ENCODE measurements at regions not wholly inside any gene's neighbourhood (a gene's known extent, or its start where the extent isn't known, plus 50 kb on each side); places are given as distances from the start of the nearest gene placed in this dataset.

GRCh38 chr20:52402514-52402913 is 210.9 kb upstream of the ZFP64 start:
- Histone ChIP-seq H3K18ac (ENCODE audit: extremely low read depth, low read length) (no peak overlapping the region), H4K5ac (ENCODE audit: insufficient read length, low read depth, low read length) (no peak overlapping the region), H2BK20ac (ENCODE audit: low read length) (no peak overlapping the region), H3K27me3 (replicated peaks in 1 of 4; ENCODE audit: control insufficient read depth in 3 of 4, extremely low read depth in 1 of 4, insufficient read depth in 3 of 4, low read length in 3 of 4) (no peaks in the 10 kb centered on the region), H3K4me1 (replicated peaks in 1 of 4; ENCODE audit: control insufficient read depth in 3 of 4, insufficient read depth in 4 of 4, low read length in 3 of 4) (no peaks in the 10 kb centered on the region), H2BK5ac (ENCODE audit: low read depth, low read length) (no peak overlapping the region), H2BK120ac (replicated peaks; ENCODE audit: low read depth, low read length) (no peak overlapping the region), H2BK15ac (ENCODE audit: low read length) (no peak overlapping the region), H4K20me1 (replicated peaks in 1 of 2; ENCODE audit: control insufficient read depth in 1 of 2, insufficient read depth in 2 of 2, low read length in 2 of 2) (no peaks in the 10 kb centered on the region), H3K79me2 (ENCODE audit: control insufficient read depth in 1 of 2, insufficient read depth in 2 of 2, low read length in 2 of 2) (no peaks in the 10 kb centered on the region), H3K4me3 (ENCODE audit: extremely low read depth in 1 of 4, insufficient read depth in 2 of 4, low read depth in 3 of 4, low read length in 4 of 4) (no peak overlapping the region), H2BK12ac (ENCODE audit: low read depth, low read length) (no peak overlapping the region), H4K91ac (replicated peaks; ENCODE audit: insufficient read length, low read length) (no peak overlapping the region), H3K4me2 (ENCODE audit: insufficient read depth in 1 of 2, low read depth in 2 of 2, low read length in 2 of 2) (no peak overlapping the region), H3K56ac (replicated peaks; ENCODE audit: insufficient read length, low read depth, low read length) (no peak overlapping the region), H2AFZ (ENCODE audit: low read length) (no peak overlapping the region), H3K4ac (replicated peaks; ENCODE audit: insufficient read length, low read depth, low read length) (no peak overlapping the region), H3K36me3 (ENCODE audit: control insufficient read depth in 2 of 4, insufficient read depth in 4 of 4, low read length in 3 of 4) (no peaks in the 10 kb centered on the region), H3K9ac (replicated peaks in 1 of 4; ENCODE audit: extremely low read depth in 1 of 4, low read depth in 3 of 4, low read length in 3 of 4) (no peak overlapping the region), H4K8ac (ENCODE audit: extremely low read depth, insufficient read depth, low read length) (no peak overlapping the region), H3K27ac (ENCODE audit: low read depth, low read length) (no peak overlapping the region), H2AK5ac (ENCODE audit: low read depth, low read length) (no peak overlapping the region), H3K9me3 (ENCODE audit: insufficient read depth in 2 of 2, low read depth in 1 of 2, low read length in 1 of 2) (no peaks in the 10 kb centered on the region), H3K79me1 (ENCODE audit: low read depth, low read length) (no peaks in the 10 kb centered on the region), H3K23me2 (ENCODE audit: low read depth, low read length) (no peaks in the 10 kb centered on the region), H3K23ac (ENCODE audit: insufficient read length) (no peak overlapping the region), H3K14ac (ENCODE audit: insufficient read length) (no peak overlapping the region)
- FAIRE-seq, result no peak
- DNase-seq (ENCODE audit: low read depth in 1 of 2, low spot score in 2 of 2), result no peak
- no peak for TF ChIP-seq RAD21 (IDR thresholded peaks at IDR 0.05 in 1 of 2, conservative IDR thresholded peaks at IDR 0.05 in 1 of 2; ENCODE audit: low read depth in 2 of 2, low read length in 2 of 2)
- no peak for TF ChIP-seq EZH2 (IDR thresholded peaks at IDR 0.05; ENCODE audit: low read depth, low read length, severe bottlenecking)
- 83% methylated on average over 5 of the region's 5 CpGs; no CpG with 5 or more reads in 1 of the 2 experiments for WGBS, 2 experiments (ENCODE audit: extremely low coverage in 1 of 2, insufficient coverage in 1 of 2, insufficient read length in 1 of 2, insufficient replicate concordance in 2 of 2, low coverage in 1 of 2, low lambda C conversion rate in 2 of 2, missing lambda C conversion rate in 1 of 2)
- ChIA-PET CTCF (ENCODE audit: partially characterized antibody) (interaction anchor here (1.0 kb wide), 1 partner anchor 49 kb away, joined by 3 read pairs; no protein-coding TSS in a partner anchor), POLR2A (ENCODE audit: partially characterized antibody) (no interaction called here)

Measured in H1 (cell line).